ENCODE measurements at regions not wholly inside any gene's neighbourhood (a gene's known extent, or its start where the extent isn't known, plus 50 kb on each side); places are given as distances from the start of the nearest gene placed in this dataset.

DNA sequence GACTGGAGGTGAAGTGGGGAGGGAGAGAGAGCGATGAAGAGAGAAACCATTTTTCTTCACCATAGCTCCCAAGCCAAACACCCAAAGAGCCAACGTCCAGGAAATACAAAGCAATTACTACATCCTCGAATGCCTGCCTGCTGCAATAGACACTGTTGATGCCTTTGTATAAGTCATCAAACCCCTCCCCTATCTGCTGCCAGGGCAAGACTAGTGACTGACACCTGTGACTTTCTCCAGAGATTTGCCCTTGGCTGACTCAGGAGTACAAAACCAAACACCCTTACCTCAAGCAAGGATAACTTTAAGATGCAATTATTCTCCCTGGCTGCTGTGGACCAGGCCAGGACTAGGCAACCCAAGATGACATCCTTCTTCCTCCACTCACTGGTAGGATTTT, 81.8 kb upstream of the RASA1 start:
- peaks cover 5% of the 10 kb centered on the region for H3K4me1 ChIP-seq (ENCODE audit: control insufficient read depth, extremely low read depth, insufficient read depth, low read length)
- no peaks in the 10 kb centered on the region for H3K27me3 ChIP-seq (ENCODE audit: control insufficient read depth, extremely low read depth, insufficient read depth, low read length)
- no peaks in the 10 kb centered on the region for H4K20me1 ChIP-seq (ENCODE audit: control insufficient read depth, extremely low read depth, insufficient read depth, low read length)
- H2AFZ ChIP-seq (ENCODE audit: control insufficient read depth, low read length) = no peak overlapping the region
- no peaks in the 10 kb centered on the region for H3K9me3 ChIP-seq (ENCODE audit: control insufficient read depth, low read depth, low read length)
- no peaks in the 10 kb centered on the region for H3K9me1 ChIP-seq (ENCODE audit: control insufficient read depth, extremely low read depth, insufficient read depth, low read length)
- no peak overlapping the region for H3K27ac ChIP-seq (ENCODE audit: control insufficient read depth, insufficient read depth, low read length)
- H3K4me3 ChIP-seq (ENCODE audit: control insufficient read depth in 2 of 3, extremely low read depth in 1 of 3, insufficient read depth in 2 of 3, low read depth in 1 of 3, low read length in 3 of 3) = no peak overlapping the region
- no peak overlapping the region for H3K9ac ChIP-seq (ENCODE audit: control insufficient read depth, extremely low read depth, insufficient read depth, low read length)
- TF ChIP-seq EZH2 (IDR thresholded peaks at IDR 0.05; ENCODE audit: low read length) = no peak
- TF ChIP-seq, protein P1, sequence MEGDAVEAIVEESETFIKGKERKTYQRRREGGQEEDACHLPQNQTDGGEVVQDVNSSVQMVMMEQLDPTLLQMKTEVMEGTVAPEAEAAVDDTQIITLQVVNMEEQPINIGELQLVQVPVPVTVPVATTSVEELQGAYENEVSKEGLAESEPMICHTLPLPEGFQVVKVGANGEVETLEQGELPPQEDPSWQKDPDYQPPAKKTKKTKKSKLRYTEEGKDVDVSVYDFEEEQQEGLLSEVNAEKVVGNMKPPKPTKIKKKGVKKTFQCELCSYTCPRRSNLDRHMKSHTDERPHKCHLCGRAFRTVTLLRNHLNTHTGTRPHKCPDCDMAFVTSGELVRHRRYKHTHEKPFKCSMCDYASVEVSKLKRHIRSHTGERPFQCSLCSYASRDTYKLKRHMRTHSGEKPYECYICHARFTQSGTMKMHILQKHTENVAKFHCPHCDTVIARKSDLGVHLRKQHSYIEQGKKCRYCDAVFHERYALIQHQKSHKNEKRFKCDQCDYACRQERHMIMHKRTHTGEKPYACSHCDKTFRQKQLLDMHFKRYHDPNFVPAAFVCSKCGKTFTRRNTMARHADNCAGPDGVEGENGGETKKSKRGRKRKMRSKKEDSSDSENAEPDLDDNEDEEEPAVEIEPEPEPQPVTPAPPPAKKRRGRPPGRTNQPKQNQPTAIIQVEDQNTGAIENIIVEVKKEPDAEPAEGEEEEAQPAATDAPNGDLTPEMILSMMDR (optimal IDR thresholded peaks at IDR 0.05 in 1 of 3, IDR thresholded peaks at IDR 0.05 in 1 of 3, conservative IDR thresholded peaks at IDR 0.05 in 1 of 3; ENCODE audit: extremely low read depth in 1 of 3, insufficient read depth in 2 of 3, low read length in 3 of 3) = no peak
- H3K36me3 ChIP-seq (ENCODE audit: control insufficient read depth in 2 of 2, extremely low read depth in 1 of 2, insufficient read depth in 2 of 2, low read length in 2 of 2) = no peaks in the 10 kb centered on the region
- no peak for DNase-seq (ENCODE audit: low read depth, low spot score)
- FAIRE-seq = peak; percentile 34
- H3K79me2 ChIP-seq (ENCODE audit: control insufficient read depth, insufficient read depth, low read length) = no peaks in the 10 kb centered on the region
- dilution Hi-C loops (cut with MboI; ENCODE audit: extremely low pct_ligation_motif_present, low sequenced_read_pairs) = no loop called here
- no peak overlapping the region for H3K4me2 ChIP-seq (ENCODE audit: control insufficient read depth, extremely low read depth, insufficient read depth, low read depth, low read length)

DNA sequence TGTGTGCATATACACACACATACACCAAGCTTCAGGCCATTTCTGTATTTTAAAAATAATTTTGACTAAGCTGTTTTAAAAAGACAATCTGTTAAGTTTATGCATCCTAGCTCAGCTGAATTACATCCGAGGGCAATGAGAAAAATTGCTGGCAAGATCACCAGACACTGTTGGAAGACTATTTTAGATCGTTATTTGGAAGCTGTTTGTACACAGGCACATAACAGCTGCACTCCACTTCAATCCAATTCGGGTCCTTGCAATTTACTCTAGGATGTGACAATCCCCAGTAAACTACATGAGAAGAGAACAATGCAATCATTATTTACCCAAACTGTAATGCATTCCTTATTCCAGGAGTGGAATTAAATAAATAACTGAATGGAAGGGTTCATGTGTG, 79.3 kb upstream of the RASA1 start:
- H3K4me1 ChIP-seq (ENCODE audit: control insufficient read depth, extremely low read depth, insufficient read depth, low read length) = no peaks in the 10 kb centered on the region
- H3K9ac ChIP-seq (ENCODE audit: control insufficient read depth, extremely low read depth, insufficient read depth, low read length) = no peak overlapping the region
- DNase-seq (ENCODE audit: low read depth, low spot score) (no peak), FAIRE-seq (no peak)
- no peak overlapping the region for H3K27ac ChIP-seq (ENCODE audit: control insufficient read depth, insufficient read depth, low read length)
- H2AFZ ChIP-seq (ENCODE audit: control insufficient read depth, low read length) = no peak overlapping the region
- H3K36me3 ChIP-seq (ENCODE audit: control insufficient read depth in 2 of 2, extremely low read depth in 1 of 2, insufficient read depth in 2 of 2, low read length in 2 of 2) = no peaks in the 10 kb centered on the region
- no peak overlapping the region for H3K4me3 ChIP-seq (ENCODE audit: control insufficient read depth in 2 of 3, extremely low read depth in 1 of 3, insufficient read depth in 2 of 3, low read depth in 1 of 3, low read length in 3 of 3)
- dilution Hi-C loops (cut with MboI; ENCODE audit: extremely low pct_ligation_motif_present, low sequenced_read_pairs) = no loop called here
- H4K20me1 ChIP-seq (ENCODE audit: control insufficient read depth, extremely low read depth, insufficient read depth, low read length) = no peaks in the 10 kb centered on the region
- no peaks in the 10 kb centered on the region for H3K79me2 ChIP-seq (ENCODE audit: control insufficient read depth, insufficient read depth, low read length)
- H3K4me2 ChIP-seq (ENCODE audit: control insufficient read depth, extremely low read depth, insufficient read depth, low read depth, low read length) = no peak overlapping the region
- TF ChIP-seq, protein P1 (optimal IDR thresholded peaks at IDR 0.05 in 1 of 3, IDR thresholded peaks at IDR 0.05 in 1 of 3, conservative IDR thresholded peaks at IDR 0.05 in 1 of 3; ENCODE audit: extremely low read depth in 1 of 3, insufficient read depth in 2 of 3, low read length in 3 of 3) = no peak
- TF ChIP-seq EZH2 (IDR thresholded peaks at IDR 0.05; ENCODE audit: low read length) = no peak
- H3K9me3 ChIP-seq (ENCODE audit: control insufficient read depth, low read depth, low read length) = no peaks in the 10 kb centered on the region
- no peaks in the 10 kb centered on the region for H3K9me1 ChIP-seq (ENCODE audit: control insufficient read depth, extremely low read depth, insufficient read depth, low read length)
- no peaks in the 10 kb centered on the region for H3K27me3 ChIP-seq (ENCODE audit: control insufficient read depth, extremely low read depth, insufficient read depth, low read length)
